ENCODE measurements at regions not wholly inside any gene's neighbourhood (a gene's known extent, or its start where the extent isn't known, plus 50 kb on each side); places are given as distances from the start of the nearest gene placed in this dataset.

GRCh38 chr5:102617191-102618187, 118.7 kb upstream of the SLCO6A1 start:
- H3K27ac ChIP-seq = no peak overlapping the region
- intact Hi-C loops (cut with DNase I) = no loop called here

GRCh38 chr5:102622262-102622661, 123.5 kb upstream of the SLCO6A1 start:
- 48% methylated on average over 3 of the region's 3 CpGs for WGBS (ENCODE audit: insufficient coverage, low coverage, low lambda C conversion rate, missing lambda C conversion rate)
- TF ChIP-seq, protein P1, sequence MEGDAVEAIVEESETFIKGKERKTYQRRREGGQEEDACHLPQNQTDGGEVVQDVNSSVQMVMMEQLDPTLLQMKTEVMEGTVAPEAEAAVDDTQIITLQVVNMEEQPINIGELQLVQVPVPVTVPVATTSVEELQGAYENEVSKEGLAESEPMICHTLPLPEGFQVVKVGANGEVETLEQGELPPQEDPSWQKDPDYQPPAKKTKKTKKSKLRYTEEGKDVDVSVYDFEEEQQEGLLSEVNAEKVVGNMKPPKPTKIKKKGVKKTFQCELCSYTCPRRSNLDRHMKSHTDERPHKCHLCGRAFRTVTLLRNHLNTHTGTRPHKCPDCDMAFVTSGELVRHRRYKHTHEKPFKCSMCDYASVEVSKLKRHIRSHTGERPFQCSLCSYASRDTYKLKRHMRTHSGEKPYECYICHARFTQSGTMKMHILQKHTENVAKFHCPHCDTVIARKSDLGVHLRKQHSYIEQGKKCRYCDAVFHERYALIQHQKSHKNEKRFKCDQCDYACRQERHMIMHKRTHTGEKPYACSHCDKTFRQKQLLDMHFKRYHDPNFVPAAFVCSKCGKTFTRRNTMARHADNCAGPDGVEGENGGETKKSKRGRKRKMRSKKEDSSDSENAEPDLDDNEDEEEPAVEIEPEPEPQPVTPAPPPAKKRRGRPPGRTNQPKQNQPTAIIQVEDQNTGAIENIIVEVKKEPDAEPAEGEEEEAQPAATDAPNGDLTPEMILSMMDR (IDR thresholded peaks at IDR 0.05) = no peak
- TF ChIP-seq POLR2A (IDR thresholded peaks at IDR 0.05) = no peak
- Histone ChIP-seq H3K27me3 (no peaks in the 10 kb centered on the region), H3K36me3 (no peaks in the 10 kb centered on the region), H3K27ac (no peak overlapping the region), H3K4me1 (no peaks in the 10 kb centered on the region), H3K4me3 (no peak overlapping the region), H3K9me3 (no peaks in the 10 kb centered on the region)
- DNase-seq (no peak), ATAC-seq (no peak)
- intact Hi-C loops (cut with DNase I) = no loop called here

More at GRCh38 chr5:102617191-102618187, 118.7 kb upstream of the SLCO6A1 start:
- WGBS (ENCODE audit: insufficient coverage, low coverage, low lambda C conversion rate, missing lambda C conversion rate) = 63% methylated on average over 5 of the region's 5 CpGs
- Histone ChIP-seq H3K27me3 (no peaks in the 10 kb centered on the region), H3K9me3 (no peaks in the 10 kb centered on the region), H3K36me3 (no peaks in the 10 kb centered on the region), H3K4me1 (no peaks in the 10 kb centered on the region), H3K4me3 (no peak overlapping the region)
- ATAC-seq = no peak
- DNase-seq = no peak
- no peak for TF ChIP-seq POLR2A (IDR thresholded peaks at IDR 0.05)
- TF ChIP-seq, protein P1 (IDR thresholded peaks at IDR 0.05) = no peak

- Histone ChIP-seq H3K4me1 (no peaks in the 10 kb centered on the region), H3K4me3 (no peak overlapping the region), H3K36me3 (no peaks in the 10 kb centered on the region), H3K27ac (no peak overlapping the region), H3K27me3 (no peaks in the 10 kb centered on the region), H3K9me3 (no peaks in the 10 kb centered on the region)
- WGBS (ENCODE audit: insufficient coverage, low coverage, low lambda C conversion rate, missing lambda C conversion rate) = 49% methylated on average over 4 of the region's 4 CpGs
- DNase-seq (no peak), ATAC-seq (no peak)
- TF ChIP-seq, protein P1 (IDR thresholded peaks at IDR 0.05) = no peak
- TF ChIP-seq POLR2A (IDR thresholded peaks at IDR 0.05) = no peak
- intact Hi-C loops (cut with DNase I) = no loop called here
These were observed 124.7 kb upstream of the SLCO6A1 start for GRCh38 chr5:102623329-102624065.

GRCh38 chr5:102624405-102624804, 125.6 kb upstream of the SLCO6A1 start:
- no peak for TF ChIP-seq POLR2A (IDR thresholded peaks at IDR 0.05)
- TF ChIP-seq, protein P1 (IDR thresholded peaks at IDR 0.05) = no peak
- H3K27me3 ChIP-seq = no peaks in the 10 kb centered on the region
- intact Hi-C loops (cut with DNase I) = no loop called here
- WGBS (ENCODE audit: insufficient coverage, low coverage, low lambda C conversion rate, missing lambda C conversion rate) = 25% methylated on average over 6 of the region's 6 CpGs
- H3K4me3 ChIP-seq = no peak overlapping the region
- H3K4me1 ChIP-seq = no peaks in the 10 kb centered on the region
- ATAC-seq (no peak), DNase-seq (no peak)
- H3K36me3 ChIP-seq = no peaks in the 10 kb centered on the region
- H3K9me3 ChIP-seq = no peaks in the 10 kb centered on the region
- no peak overlapping the region for H3K27ac ChIP-seq
